Right ventricle myocardium inferior (tissue), 1 donor: ENCODE measurements at regions not wholly inside any gene's neighbourhood (a gene's known extent, or its start where the extent isn't known, plus 50 kb on each side); places are given as distances from the start of the nearest gene placed in this dataset.
"Not testable (repeated sequence)": the region's sequence is repeated elsewhere in the genome, so short reads cannot be mapped to it uniquely, and the experiment has no call there.

Source experiments
- ATAC-seq: fragments of 200-7000 bp; cut with Tn5 transposase; one replicate; pipeline ENCODE4 v1.9.1; 2020; ENCODE audit warnings: mild to moderate bottlenecking, moderate library complexity
- DNase-seq: peaks from one replicate; pipeline ENCODE4 v3.0.0; 2021; ENCODE audit errors: missing footprints
- intact Hi-C: fragments of 100-400 bp; cut with DNase I; formaldehyde crosslinking; loops from one replicate; pipeline ENCODE4 v1.11.0; 2022
- donor health status: DM: no; HTN: yes; CAD: no; lungs with severe emphysema.

DNA sequence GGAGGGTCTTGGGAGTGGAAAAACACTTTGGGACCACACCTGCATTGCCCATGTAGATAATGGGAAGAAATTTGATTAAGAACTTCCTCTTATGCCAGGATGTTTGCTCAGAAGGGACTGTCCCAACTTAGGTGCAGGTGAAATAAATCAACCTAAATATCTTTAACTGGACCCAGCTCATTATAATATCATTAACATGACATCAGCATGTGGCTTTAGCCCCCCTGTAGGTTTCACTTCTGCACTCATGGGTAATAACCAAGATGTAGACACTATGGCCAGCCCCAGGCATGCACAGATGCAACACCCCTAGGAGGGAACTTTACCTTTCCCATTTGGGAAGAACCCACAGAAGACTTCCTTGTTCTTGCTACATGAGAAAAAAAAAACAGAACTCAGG, 227.4 kb upstream of the ZNF804A start:
- DNase-seq, result no peak
- intact Hi-C loops, result no loop called here
- ATAC-seq, result no peak

DNA sequence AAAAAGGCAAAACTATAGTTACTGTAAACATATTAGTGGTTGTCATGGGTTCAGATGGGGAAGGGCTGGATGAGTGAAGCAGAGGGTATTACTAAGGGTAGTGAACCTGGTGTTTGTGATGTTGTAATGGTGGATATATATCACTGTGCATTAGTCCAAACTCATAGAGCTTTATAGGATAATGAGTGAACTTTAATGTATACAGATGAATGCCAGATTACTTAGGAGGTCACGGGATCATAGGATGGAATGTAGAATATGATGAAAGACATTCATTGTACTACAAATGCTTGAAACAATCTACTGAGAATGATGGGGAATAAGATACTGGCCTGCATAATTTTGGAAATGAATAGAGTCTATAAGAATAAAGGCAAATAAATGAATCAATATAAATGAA, 226.7 kb upstream of the ZNF804A start:
- DNase-seq (no peak), ATAC-seq (no peak)
- intact Hi-C loops, result no loop called here

DNA sequence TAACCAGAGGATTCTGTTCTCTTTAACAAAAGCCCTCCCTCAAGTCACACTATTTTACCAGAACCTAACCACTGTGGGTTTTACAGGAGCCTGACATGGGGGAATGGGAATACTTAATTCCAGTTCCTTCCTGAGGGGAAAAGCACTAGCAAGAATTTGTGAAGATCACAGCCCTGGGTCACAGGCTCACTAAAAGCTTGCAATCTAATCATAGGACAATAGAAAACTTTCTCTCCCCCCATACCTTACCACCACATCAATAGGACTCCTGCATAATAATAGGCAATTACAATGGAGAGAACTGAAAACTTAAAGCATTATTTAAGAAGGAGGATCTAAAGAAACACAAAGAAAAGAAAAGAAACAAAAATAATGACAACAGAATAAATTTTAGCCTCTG, 225.8 kb upstream of the ZNF804A start:
- intact Hi-C loops, result no loop called here
- ATAC-seq (no peak), DNase-seq (no peak)

DNA sequence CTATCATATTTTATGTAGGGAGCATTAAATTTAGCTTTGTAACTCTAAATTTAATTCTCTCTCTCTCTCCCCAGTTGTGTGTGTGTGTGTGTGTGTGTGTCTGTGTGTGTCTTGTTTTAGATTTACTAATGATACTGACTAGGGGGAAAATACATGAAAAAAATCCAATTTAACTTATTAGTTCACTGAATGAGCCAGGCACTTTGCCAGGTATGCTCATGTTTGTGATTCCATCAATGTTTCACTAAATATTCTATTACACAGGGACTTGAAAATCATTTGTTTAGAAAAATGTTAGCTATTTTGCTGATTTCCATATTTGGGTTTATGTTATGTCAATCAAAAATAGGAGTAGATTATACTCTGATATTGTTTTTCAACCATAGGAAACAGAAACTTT, 203.7 kb upstream of the ZNF804A start:
- ATAC-seq, result no peak
- intact Hi-C loops, result no loop called here
- no peak for DNase-seq

DNA sequence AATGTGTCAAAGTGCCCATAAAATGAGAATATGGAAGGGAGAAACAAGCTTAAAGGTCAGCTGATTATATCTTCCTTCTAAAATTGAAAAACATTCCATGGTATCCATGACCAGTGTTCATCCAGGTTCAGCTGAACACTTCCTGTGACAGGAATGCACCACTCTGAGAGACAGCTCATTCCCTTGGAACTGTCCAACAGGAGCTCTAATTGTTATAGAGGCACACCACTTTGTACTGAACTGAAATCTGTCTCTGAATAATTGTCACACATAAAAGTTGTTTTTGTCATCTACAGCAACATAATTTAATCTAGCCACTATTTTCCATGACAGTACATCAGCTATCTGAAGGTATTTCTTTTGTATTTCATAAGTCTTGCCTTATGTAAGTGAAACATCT, 195.9 kb upstream of the ZNF804A start:
- ATAC-seq, result no peak
- intact Hi-C loops, result no loop called here
- no peak for DNase-seq

DNA sequence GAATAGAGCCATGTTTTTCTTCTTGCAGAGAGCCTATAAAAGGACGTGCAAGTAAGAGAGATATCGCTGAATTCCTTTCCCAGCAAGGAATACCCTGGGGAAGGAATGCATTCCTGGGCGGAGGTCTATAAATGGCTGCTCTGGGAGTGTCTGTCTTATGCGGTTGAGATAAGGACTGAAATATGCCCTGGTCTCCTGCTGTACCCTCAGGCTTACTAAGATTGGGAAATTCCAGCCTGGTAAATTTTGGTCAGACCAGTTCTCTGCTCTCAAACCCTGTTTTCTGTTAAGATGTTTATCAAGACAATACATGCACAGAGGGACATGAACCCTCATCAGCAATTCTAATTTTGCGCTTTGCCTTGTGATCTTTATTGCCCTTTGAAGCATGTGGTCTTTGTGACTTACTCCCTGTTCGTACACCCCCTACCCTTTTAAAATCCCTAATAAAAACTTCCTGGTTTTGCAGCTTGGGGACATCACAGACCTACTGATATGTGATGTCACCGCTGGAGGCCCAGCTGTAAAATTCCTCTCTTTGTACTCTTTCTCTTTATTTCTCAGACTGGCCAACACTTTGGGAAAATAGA, 191.2 kb upstream of the ZNF804A start:
- intact Hi-C loops, ATAC-seq, DNase-seq: not testable (repeated sequence)

DNA sequence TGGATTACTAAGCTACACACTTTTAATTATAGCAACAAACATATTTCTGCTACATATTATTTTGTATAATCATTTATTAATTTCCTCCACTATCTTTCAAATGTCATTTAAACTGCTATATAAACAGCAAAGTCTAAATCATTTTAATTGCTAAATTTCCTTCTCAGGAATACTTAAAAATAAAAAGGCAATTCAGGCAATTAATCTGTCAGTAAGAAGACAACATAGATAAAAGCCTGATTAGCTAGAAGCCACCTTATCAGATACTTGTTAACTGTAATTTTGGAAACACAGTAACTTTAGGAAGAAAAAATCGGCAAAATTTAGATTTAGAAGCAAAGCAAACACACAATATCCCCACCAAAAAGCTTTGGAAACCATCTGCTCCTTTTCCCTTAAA, 188.2 kb upstream of the ZNF804A start:
- intact Hi-C loops, result no loop called here
- ATAC-seq (no peak), DNase-seq (no peak)

DNA sequence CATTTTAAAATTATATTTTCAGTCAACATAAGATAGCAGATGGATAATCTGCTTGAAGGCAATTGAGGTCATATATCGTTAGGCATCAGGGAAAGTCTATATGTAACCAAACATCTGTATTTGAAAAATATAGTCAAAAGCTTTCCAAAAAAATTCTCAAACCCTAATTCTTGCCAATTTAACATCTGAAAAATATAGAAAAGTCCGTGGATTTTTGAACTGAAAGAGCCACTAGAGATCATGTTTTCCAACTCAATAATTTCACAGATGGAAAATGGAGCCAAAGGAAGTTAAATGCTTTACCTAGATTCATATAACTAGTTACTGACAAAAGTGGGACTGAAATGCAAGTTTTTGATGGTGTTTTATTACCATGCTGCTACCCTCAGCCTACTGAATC, 185.1 kb upstream of the ZNF804A start:
- intact Hi-C loops, result no loop called here
- no peak for DNase-seq
- no peak for ATAC-seq

DNA sequence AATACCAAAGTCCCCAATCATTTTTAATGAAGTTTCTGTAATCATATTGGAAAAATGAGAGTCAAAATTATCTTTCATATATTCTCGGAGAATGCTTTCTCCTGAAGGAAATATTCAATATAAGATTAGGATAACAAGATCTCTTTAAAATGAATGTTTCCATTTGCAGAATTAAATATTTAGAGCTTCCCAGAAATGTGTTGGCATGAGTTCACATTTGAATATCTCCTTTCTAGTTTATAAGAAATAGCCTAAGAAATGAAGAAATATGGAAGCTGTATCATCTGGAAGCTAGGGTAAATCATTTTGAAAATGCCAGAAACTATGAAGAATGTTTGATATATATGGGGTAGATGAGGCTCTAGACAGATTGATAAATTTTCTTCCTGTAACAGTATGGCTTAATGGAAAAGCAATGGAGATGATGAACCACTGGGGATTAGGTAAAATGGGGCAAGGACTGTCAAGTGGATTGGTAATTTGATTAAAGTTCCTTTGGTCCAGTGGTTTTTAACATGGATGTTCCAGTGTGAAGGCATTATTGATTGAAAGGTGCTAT, 184.6 kb upstream of the ZNF804A start:
- DNase-seq, result no peak
- intact Hi-C loops, result no loop called here
- no peak for ATAC-seq

DNA sequence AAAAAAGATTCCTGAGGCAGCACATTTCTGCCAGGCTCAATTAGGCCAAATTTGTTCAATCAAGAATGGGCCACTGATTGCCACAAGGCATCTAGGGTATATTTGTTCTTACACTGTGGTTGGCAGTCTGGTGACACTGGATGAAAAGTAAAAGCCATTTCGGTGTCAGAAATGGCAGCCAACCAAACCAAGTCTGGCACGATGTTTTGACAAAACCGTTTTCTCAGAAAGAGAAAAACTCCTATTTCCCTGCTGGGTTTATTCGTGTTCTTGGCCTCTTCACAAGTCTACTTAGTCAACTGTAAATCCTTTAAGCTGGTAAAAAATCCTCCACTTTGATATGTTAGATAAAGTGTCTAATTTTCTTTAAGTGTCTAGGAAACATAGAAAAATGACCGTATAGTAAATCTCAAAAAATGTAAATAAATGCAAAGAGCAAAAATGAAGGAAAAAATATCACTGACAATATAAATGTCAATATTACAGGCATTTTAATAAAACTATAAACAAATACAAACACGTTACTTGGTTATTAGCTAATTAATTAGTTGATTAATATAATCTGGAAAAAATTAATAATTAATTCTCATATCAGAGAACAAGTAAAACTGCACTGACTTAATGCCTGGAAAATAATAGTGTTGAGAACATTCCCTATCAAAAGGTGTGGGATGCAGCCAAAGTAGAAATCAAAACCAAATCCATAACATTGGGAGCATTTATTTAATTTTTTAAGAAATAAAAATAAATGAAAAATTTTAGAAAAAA, 182.0 kb upstream of the ZNF804A start:
- DNase-seq (no peak), ATAC-seq (no peak)
- intact Hi-C loops, result no loop called here

DNA sequence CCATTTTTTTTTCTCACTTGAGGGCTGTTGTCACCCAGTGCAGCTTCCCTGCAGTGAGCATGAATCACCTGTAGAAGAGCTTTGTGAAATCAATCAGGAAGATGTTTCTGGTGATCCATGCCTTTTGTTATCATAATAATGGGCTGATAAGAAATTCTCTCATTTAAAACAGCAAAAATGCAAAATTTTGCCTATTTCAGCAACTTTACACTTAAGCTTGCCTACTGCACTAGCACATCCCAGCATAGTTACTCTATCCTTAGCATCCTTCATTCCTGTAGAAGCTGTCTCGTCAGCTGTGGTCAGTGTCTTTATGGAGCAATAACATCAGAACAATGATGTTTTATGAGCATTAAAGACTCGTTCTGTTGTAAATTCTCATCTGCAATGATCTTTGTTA, 178.6 kb upstream of the ZNF804A start:
- ATAC-seq (no peak), DNase-seq (no peak)
- intact Hi-C loops, result no loop called here

DNA sequence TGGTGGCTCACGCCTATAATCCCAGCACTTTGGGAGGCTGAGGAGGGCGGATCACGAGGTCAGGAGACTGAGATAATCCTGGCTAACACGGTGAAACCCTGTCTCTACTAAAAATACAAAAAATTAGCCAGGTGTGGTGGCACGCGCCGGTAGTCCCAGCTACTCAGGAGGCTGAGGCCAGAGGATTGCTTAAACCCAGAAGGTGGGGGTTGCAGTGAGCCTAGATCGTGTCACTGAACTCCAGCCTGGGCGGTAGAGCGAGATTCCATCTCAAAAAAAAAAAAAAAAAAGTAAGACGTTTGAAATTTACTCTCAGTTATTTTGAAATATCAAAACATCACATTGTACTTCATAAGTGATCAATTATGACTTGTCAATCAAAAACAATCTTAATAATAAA, 176.9 kb upstream of the ZNF804A start:
- ATAC-seq, DNase-seq, intact Hi-C loops: not testable (repeated sequence)

DNA sequence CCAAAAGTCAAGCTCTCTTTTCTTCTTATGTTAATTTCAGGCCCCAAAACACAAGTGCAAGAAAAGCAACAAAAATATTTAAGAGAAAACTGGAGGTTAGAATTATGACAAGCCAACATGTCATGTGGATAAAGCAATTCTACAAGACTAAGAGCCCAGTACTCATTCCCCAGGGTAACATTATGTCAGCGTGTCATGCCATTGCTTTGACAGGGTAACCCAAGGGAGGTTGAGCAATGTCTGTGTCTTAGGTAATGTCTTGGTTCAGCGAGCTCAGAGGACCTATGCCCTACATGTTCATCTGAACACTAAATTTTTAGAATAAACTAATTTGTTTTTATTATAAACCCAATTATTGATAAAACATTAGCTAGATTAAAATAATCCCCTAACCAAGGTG, 173.2 kb upstream of the ZNF804A start:
- DNase-seq (no peak), ATAC-seq (no peak)
- intact Hi-C loops, result no loop called here

DNA sequence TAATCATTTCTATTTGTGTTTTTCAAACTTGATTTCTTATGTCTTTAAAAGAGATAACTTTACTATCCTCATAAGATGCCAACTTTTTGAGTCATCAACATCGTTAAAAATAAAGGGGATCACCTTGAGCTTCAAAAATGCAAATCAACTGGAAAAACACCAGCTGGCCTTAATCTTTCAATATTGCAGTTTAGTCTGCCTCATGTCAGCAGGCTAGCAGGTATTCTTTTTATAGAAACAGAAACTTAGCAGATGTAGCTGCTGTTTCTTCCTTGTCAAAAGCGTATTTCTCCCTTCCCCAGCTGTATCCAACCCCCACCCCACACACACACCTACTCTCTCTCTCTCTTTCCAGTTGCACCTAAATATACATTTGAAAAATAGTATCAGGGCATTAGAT, 154.1 kb upstream of the ZNF804A start:
- intact Hi-C loops, result no loop called here
- ATAC-seq (no peak), DNase-seq (no peak)

DNA sequence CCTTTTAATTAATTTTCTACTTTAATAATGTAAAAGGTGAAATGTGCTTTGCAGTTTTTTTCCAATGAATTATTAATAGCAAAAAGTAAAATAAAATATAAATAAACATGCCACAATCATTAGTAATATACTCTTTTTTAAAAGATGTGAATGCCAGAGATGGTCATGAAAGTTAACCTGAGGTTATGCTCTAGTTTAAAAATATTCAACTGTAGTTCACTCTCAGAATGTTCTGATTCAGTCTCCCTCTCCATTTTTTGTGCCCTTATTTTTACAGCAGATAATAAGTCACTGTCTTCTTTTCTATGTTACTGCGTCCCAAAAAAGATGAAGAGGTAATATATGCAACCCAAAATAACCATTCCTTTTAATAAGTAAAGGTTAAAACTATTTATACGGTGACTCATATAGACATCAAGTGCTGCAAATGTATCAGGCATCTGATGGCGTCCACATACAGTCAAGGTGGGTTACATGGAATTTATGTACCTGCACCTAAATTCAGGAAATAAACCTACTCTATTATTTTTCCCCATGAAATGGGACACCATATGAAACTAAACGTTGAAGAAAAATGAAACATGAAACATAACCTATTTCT, 153.6 kb upstream of the ZNF804A start:
- no peak for ATAC-seq
- intact Hi-C loops, result no loop called here
- DNase-seq, result no peak

DNA sequence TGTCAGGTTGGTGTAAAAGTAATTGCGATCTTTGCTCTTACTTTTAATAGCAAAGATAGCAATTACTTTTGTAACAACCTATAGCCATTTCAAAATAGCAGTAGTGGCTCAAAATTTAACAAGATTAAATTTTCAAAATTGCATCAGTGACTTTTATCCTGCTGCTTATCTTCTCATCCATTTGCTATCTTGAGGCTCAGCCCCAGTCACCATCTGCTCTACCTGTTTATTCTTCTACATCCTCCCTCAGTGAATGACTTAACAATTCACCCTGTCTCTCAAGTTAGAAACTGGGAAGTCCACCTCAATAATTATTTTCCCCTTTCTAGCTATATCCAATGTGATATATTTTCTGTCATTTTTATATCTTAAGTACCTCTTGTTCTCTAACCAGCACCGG, 148.6 kb upstream of the ZNF804A start:
- no peak for ATAC-seq
- no peak for DNase-seq
- intact Hi-C loops, result no loop called here

DNA sequence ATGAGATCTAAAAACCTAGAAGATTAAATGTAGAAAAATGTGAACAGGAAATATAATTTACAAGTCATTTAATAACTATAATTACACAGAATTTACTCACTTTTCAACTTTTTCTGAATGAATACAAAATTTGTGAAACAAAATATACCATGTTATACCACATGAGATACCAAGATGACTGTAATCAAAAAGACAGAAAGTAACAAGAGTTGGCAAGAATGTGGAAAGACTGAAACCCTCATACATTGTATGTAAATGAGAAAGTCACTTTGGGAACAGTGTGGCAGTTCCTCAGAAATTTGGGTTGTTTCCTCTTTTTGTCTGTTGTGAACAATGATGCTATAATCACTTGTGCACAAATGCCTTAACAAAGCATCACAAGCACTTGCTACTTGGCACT, 145.4 kb upstream of the ZNF804A start:
- DNase-seq (no peak), ATAC-seq (no peak)
- intact Hi-C loops, result no loop called here

DNA sequence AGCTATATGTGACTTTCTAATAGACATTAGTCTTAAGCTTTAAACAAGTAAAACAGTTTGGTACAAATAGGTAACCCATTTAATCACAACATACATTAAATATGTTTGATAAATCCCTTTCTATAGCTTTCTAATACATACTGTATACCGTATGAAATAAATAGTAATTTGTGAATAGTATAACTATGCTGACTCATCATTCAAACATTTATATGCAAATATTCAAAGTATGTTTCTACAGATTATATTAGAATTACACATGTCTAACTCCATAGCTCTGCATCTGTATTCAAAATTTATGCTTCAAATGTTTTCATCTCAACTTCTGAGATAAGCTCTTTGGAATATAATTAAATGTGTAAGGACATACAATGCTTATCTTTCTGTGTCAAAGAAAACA, 142.7 kb upstream of the ZNF804A start:
- ATAC-seq, result no peak
- DNase-seq, result no peak
- intact Hi-C loops, result no loop called here

DNA sequence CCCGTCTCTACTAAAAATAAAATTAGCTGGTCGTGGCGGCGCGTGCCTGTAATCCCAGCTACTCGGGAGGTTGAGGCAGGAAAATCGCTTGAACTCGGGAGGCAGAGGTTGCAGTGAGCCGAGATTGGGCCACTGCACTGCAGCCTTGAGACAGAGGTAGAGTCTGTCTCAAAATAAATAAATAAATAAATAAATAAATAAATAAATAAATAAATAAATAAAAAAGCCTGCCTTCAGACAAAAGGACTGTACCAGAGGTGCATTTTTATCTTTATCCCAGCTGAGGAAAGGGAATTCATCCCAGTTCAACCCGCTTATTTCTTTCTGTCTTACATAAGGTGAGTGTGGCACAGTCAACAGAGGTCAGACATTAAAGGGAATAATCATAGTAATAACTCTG, 141.6 kb upstream of the ZNF804A start:
- ATAC-seq, DNase-seq, intact Hi-C loops: not testable (repeated sequence)
